ENCODE measurements at regions not wholly inside any gene's neighbourhood (a gene's known extent, or its start where the extent isn't known, plus 50 kb on each side); places are given as distances from the start of the nearest gene placed in this dataset.

DNA sequence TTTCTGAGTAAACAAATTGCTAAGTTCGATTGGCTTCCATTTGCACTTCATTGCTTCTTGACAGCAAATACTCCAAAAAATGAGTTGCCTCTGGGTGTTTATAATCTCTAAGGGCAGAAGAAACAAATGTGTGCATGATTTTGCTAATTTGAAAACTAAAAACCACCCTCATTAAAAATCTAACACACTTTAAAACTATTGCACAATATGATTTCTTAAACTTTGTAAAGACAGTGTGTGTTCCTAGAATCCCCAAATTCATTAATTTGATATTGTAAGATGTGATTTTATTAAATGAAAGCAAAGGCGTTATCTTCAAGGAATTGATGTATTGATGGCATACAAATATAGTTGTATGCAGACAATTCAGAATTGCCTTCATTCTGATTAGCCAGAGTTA lies 350.9 kb downstream of the OLFM3 start:
- no peaks in the 10 kb centered on the region for H3K9me3 ChIP-seq (ENCODE audit: control insufficient read depth in 2 of 2, low read length in 2 of 2)

DNA sequence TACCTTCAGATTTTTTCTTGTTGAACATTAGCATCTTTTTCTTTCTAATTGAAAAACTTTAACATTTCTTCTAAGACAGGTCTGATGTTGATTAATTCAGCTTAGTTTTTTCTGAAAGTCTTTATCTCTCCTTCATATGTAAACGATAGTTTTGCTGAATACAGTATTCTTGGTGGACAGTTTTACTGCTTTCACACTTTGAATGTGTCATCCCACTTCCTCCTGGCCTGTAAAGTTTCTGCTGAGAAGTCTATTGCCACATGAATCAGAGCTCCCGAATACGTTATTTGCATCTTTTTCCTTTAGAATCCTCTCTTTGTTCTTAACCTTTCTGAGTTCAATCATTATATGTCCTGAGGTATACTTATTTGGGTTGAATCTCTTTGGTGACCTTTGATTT lies 344.2 kb downstream of the OLFM3 start:
- no peak overlapping the region for H3K4me3 ChIP-seq (ENCODE audit: low read length in 2 of 2)
- H3K36me3 ChIP-seq (ENCODE audit: control insufficient read depth in 2 of 2, insufficient read depth in 2 of 2, low read length in 2 of 2), result no peaks in the 10 kb centered on the region
- no peak overlapping the region for H3K9ac ChIP-seq (ENCODE audit: low read depth in 1 of 2, low read length in 2 of 2)
- no peak overlapping the region for H3K27ac ChIP-seq (ENCODE audit: low read depth in 2 of 2, low read length in 2 of 2)
- H3K4me1 ChIP-seq (ENCODE audit: control insufficient read depth in 2 of 2, insufficient read depth in 2 of 2, low read length in 2 of 2), result no peaks in the 10 kb centered on the region
- no peaks in the 10 kb centered on the region for H3K27me3 ChIP-seq (ENCODE audit: control insufficient read depth in 2 of 2, insufficient read depth in 2 of 2, low read length in 2 of 2)
- no peaks in the 10 kb centered on the region for H3K9me3 ChIP-seq (ENCODE audit: control insufficient read depth in 2 of 2, low read length in 2 of 2)

More for the DNA sequence above, 350.9 kb downstream of the OLFM3 start:
- H3K4me1 ChIP-seq (ENCODE audit: control insufficient read depth in 2 of 2, insufficient read depth in 2 of 2, low read length in 2 of 2), result no peaks in the 10 kb centered on the region
- no peaks in the 10 kb centered on the region for H3K36me3 ChIP-seq (ENCODE audit: control insufficient read depth in 2 of 2, insufficient read depth in 2 of 2, low read length in 2 of 2)
- H3K27ac ChIP-seq (ENCODE audit: low read depth in 2 of 2, low read length in 2 of 2), result no peak overlapping the region
- H3K27me3 ChIP-seq (ENCODE audit: control insufficient read depth in 2 of 2, insufficient read depth in 2 of 2, low read length in 2 of 2), result no peaks in the 10 kb centered on the region
- H3K9ac ChIP-seq (ENCODE audit: low read depth in 1 of 2, low read length in 2 of 2), result no peak overlapping the region
- no peak overlapping the region for H3K4me3 ChIP-seq (ENCODE audit: low read length in 2 of 2)

DNA sequence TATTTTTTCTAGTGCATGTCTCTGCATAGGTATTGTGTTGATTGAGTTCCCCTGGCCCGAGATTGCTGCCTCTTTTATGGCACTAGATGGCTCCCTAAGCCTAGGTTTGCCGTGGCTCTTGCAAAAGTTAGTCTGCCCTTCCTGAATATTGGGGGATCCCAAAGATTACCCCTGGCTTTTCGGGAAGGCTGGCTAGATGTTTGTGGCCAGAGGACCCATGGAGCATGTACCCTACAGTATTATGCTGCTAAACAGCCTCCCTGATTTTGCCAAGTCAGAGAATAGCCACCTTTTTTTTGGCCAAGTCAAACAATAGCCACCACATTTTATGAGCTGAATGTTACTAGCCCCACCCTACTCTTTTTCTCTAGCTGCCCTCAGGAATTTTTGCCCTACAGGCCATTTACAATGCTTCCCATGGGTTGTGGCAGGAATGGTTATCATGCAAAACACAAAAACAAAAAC lies 343.2 kb downstream of the OLFM3 start:
- no peak overlapping the region for H3K9ac ChIP-seq (ENCODE audit: low read depth in 1 of 2, low read length in 2 of 2)
- H3K4me1 ChIP-seq (ENCODE audit: control insufficient read depth in 2 of 2, insufficient read depth in 2 of 2, low read length in 2 of 2), result no peaks in the 10 kb centered on the region

DNA sequence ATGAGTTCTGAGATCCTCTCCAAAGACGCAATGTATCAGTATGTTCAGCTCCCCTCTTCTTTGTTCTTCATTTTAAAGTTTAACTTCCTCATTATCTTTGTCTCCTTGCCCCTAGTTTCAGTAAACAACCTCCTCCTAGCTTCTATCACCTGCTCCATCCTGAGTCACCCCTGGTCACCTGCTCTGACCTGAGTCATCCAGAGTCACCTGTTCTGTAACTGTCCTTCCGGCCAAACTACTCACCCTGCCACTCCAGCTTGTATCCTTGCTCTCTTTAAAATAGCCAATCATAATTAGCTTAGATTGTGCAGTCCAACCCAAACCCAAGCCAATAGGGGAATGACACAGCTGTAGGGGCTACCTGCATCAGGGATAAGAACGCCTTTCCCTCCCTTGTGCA lies 332.0 kb downstream of the OLFM3 start:
- H3K9ac ChIP-seq (ENCODE audit: low read depth in 1 of 2, low read length in 2 of 2), result no peak overlapping the region
- no peaks in the 10 kb centered on the region for H3K27me3 ChIP-seq (ENCODE audit: control insufficient read depth in 2 of 2, insufficient read depth in 2 of 2, low read length in 2 of 2)
- no peaks in the 10 kb centered on the region for H3K4me1 ChIP-seq (ENCODE audit: control insufficient read depth in 2 of 2, insufficient read depth in 2 of 2, low read length in 2 of 2)
- no peaks in the 10 kb centered on the region for H3K36me3 ChIP-seq (ENCODE audit: control insufficient read depth in 2 of 2, insufficient read depth in 2 of 2, low read length in 2 of 2)
- no peak overlapping the region for H3K4me3 ChIP-seq (ENCODE audit: low read length in 2 of 2)
- H3K27ac ChIP-seq (ENCODE audit: low read depth in 2 of 2, low read length in 2 of 2), result no peak overlapping the region
- H3K9me3 ChIP-seq (ENCODE audit: control insufficient read depth in 2 of 2, low read length in 2 of 2), result no peaks in the 10 kb centered on the region

More for the DNA sequence above, 343.2 kb downstream of the OLFM3 start:
- no peaks in the 10 kb centered on the region for H3K9me3 ChIP-seq (ENCODE audit: control insufficient read depth in 2 of 2, low read length in 2 of 2)
- H3K27me3 ChIP-seq (ENCODE audit: control insufficient read depth in 2 of 2, insufficient read depth in 2 of 2, low read length in 2 of 2), result no peaks in the 10 kb centered on the region
- H3K4me3 ChIP-seq (ENCODE audit: low read length in 2 of 2), result no peak overlapping the region
- no peaks in the 10 kb centered on the region for H3K36me3 ChIP-seq (ENCODE audit: control insufficient read depth in 2 of 2, insufficient read depth in 2 of 2, low read length in 2 of 2)
- no peak overlapping the region for H3K27ac ChIP-seq (ENCODE audit: low read depth in 2 of 2, low read length in 2 of 2)

DNA sequence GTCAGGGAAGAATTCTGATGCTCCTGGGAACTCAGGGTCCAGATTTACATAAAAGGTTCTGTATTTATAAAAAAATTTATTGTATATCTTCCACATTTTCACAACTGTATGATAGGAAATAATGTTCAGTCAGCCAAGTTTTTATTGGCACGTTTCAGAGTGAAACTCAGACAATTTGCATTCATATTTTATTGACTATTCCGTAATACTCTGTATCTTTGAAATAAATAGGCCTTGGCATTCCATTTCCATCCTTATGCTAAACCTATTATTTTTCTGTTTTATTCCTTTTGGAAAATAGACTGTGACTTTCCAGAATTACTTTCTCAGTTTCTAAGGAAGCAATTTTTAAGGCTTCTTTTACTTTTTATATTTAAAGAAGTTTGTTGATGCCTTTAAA lies 329.0 kb downstream of the OLFM3 start:
- Histone ChIP-seq H3K36me3 (ENCODE audit: control insufficient read depth in 2 of 2, insufficient read depth in 2 of 2, low read length in 2 of 2) (no peaks in the 10 kb centered on the region), H3K9ac (ENCODE audit: low read depth in 1 of 2, low read length in 2 of 2) (no peak overlapping the region), H3K4me1 (ENCODE audit: control insufficient read depth in 2 of 2, insufficient read depth in 2 of 2, low read length in 2 of 2) (no peaks in the 10 kb centered on the region), H3K27me3 (ENCODE audit: control insufficient read depth in 2 of 2, insufficient read depth in 2 of 2, low read length in 2 of 2) (no peaks in the 10 kb centered on the region), H3K4me3 (ENCODE audit: low read length in 2 of 2) (no peak overlapping the region), H3K9me3 (ENCODE audit: control insufficient read depth in 2 of 2, low read length in 2 of 2) (no peaks in the 10 kb centered on the region), H3K27ac (ENCODE audit: low read depth in 2 of 2, low read length in 2 of 2) (no peak overlapping the region)

DNA sequence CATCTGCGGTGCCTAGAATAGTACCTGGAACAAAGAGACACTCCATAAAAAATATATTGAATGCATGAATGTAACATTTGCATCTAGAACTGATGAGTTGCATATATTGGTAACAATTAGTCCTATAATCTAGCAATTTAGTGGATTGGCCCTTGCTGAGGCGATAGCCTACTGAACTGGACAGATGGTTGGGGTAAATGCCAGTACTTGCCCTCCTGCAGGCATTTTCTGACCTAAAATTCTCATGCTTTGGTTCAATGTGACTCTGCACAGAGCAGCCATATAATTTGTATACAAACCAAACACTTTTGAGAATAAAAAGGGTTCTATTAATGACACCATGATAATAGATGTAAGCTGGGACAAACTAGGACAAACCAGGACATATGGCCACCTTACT lies 313.6 kb downstream of the OLFM3 start:
- Histone ChIP-seq H3K27me3 (ENCODE audit: control insufficient read depth in 2 of 2, insufficient read depth in 2 of 2, low read length in 2 of 2) (no peaks in the 10 kb centered on the region), H3K9ac (ENCODE audit: low read depth in 1 of 2, low read length in 2 of 2) (no peak overlapping the region), H3K36me3 (ENCODE audit: control insufficient read depth in 2 of 2, insufficient read depth in 2 of 2, low read length in 2 of 2) (no peaks in the 10 kb centered on the region), H3K27ac (ENCODE audit: low read depth in 2 of 2, low read length in 2 of 2) (no peak overlapping the region), H3K4me1 (ENCODE audit: control insufficient read depth in 2 of 2, insufficient read depth in 2 of 2, low read length in 2 of 2) (no peaks in the 10 kb centered on the region), H3K4me3 (ENCODE audit: low read length in 2 of 2) (no peak overlapping the region), H3K9me3 (ENCODE audit: control insufficient read depth in 2 of 2, low read length in 2 of 2) (no peaks in the 10 kb centered on the region)

DNA sequence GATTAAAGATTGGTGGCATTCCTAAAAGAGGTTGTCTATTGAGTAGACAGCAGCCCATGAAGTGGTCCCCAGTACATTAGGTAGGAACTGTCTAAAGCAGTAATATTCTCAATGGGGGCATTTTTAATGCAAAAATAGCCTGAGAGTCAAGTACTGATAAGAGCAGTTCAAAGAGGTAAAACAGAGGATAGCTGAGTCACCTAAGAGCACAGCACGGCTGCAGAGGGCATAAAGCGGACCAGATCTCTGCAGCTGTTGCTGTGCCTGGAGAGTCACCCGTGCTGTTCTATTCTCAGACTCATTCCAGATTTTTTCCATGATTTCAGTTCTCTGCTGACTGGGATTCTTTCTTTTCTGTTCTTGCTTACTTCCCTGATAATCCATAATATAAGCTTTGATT lies 313.2 kb downstream of the OLFM3 start:
- no peaks in the 10 kb centered on the region for H3K27me3 ChIP-seq (ENCODE audit: control insufficient read depth in 2 of 2, insufficient read depth in 2 of 2, low read length in 2 of 2)
- H3K36me3 ChIP-seq (ENCODE audit: control insufficient read depth in 2 of 2, insufficient read depth in 2 of 2, low read length in 2 of 2), result no peaks in the 10 kb centered on the region
- no peaks in the 10 kb centered on the region for H3K9me3 ChIP-seq (ENCODE audit: control insufficient read depth in 2 of 2, low read length in 2 of 2)
- H3K4me3 ChIP-seq (ENCODE audit: low read length in 2 of 2), result no peak overlapping the region
- H3K4me1 ChIP-seq (ENCODE audit: control insufficient read depth in 2 of 2, insufficient read depth in 2 of 2, low read length in 2 of 2), result no peaks in the 10 kb centered on the region
- H3K27ac ChIP-seq (ENCODE audit: low read depth in 2 of 2, low read length in 2 of 2), result no peak overlapping the region
- H3K9ac ChIP-seq (ENCODE audit: low read depth in 1 of 2, low read length in 2 of 2), result no peak overlapping the region

DNA sequence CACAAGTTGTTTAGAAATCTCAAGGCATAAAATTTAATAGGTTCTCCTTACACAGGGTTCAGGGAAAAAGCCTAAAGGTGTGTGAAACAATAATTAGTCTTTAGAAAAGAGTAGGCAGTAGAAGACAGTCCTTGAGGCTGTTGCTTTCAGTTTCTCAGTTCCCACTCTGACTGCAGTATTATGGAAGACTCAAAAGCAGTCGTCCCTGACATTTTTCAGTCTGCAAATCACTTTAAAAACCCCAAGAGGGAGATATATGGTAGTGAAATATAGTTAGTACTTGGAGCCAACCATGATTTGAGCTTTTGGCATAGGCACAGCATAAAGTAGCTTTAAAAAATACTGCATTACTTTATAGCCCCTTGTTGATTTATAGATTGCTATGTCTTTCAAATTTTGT lies 299.7 kb downstream of the OLFM3 start:
- no peaks in the 10 kb centered on the region for H3K36me3 ChIP-seq (ENCODE audit: control insufficient read depth in 2 of 2, insufficient read depth in 2 of 2, low read length in 2 of 2)
- H3K9me3 ChIP-seq (ENCODE audit: control insufficient read depth in 2 of 2, low read length in 2 of 2), result no peaks in the 10 kb centered on the region
- H3K27ac ChIP-seq (ENCODE audit: low read depth in 2 of 2, low read length in 2 of 2), result no peak overlapping the region
- H3K4me3 ChIP-seq (ENCODE audit: low read length in 2 of 2), result no peak overlapping the region
- H3K4me1 ChIP-seq (ENCODE audit: control insufficient read depth in 2 of 2, insufficient read depth in 2 of 2, low read length in 2 of 2), result no peaks in the 10 kb centered on the region
- H3K9ac ChIP-seq (ENCODE audit: low read depth in 1 of 2, low read length in 2 of 2), result no peak overlapping the region
- H3K27me3 ChIP-seq (ENCODE audit: control insufficient read depth in 2 of 2, insufficient read depth in 2 of 2, low read length in 2 of 2), result no peaks in the 10 kb centered on the region

DNA sequence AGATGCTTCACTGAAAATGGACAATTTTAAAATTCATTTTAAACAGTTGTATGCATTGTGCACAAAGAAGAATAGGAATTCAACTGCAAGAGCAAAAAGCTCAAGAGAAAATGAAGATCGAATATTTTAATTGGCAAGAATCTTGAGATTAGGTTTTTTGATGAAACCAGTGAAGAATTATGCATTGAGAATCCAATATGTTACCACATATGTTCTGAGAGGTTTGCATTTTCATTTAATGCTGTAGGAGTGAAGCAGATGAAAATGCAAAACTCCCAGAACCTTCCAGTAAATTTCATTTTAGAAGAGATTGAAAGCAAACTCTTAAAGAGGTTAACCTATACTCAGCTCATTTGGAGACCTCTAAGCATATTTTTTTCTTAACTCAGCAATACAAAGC lies 298.0 kb downstream of the OLFM3 start:
- Histone ChIP-seq H3K4me1 (ENCODE audit: control insufficient read depth in 2 of 2, insufficient read depth in 2 of 2, low read length in 2 of 2) (no peaks in the 10 kb centered on the region), H3K9me3 (ENCODE audit: control insufficient read depth in 2 of 2, low read length in 2 of 2) (no peaks in the 10 kb centered on the region), H3K27me3 (ENCODE audit: control insufficient read depth in 2 of 2, insufficient read depth in 2 of 2, low read length in 2 of 2) (no peaks in the 10 kb centered on the region), H3K27ac (ENCODE audit: low read depth in 2 of 2, low read length in 2 of 2) (no peak overlapping the region), H3K4me3 (ENCODE audit: low read length in 2 of 2) (no peak overlapping the region), H3K36me3 (ENCODE audit: control insufficient read depth in 2 of 2, insufficient read depth in 2 of 2, low read length in 2 of 2) (no peaks in the 10 kb centered on the region), H3K9ac (ENCODE audit: low read depth in 1 of 2, low read length in 2 of 2) (no peak overlapping the region)

DNA sequence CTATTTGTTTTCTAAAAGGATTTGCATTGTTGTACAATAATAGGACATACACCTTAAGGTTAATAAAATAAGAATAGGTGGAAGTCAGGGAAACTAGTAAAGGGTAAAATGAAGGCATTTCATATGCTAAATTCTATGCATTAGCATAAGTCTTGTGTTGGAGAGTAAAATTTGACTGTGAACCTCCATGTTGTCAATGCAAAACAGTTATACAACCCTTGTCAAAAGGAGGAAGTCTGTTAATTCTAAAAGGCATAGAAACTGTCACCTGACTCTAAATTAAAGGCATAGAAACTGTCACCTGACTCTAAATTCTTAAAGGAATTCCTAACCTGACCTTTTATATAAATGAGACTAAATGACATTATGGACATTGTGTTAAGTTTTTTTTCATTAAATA lies 291.8 kb downstream of the OLFM3 start:
- Histone ChIP-seq H3K27me3 (ENCODE audit: control insufficient read depth in 2 of 2, insufficient read depth in 2 of 2, low read length in 2 of 2) (no peaks in the 10 kb centered on the region), H3K36me3 (ENCODE audit: control insufficient read depth in 2 of 2, insufficient read depth in 2 of 2, low read length in 2 of 2) (no peaks in the 10 kb centered on the region), H3K9me3 (ENCODE audit: control insufficient read depth in 2 of 2, low read length in 2 of 2) (no peaks in the 10 kb centered on the region), H3K27ac (ENCODE audit: low read depth in 2 of 2, low read length in 2 of 2) (no peak overlapping the region), H3K9ac (ENCODE audit: low read depth in 1 of 2, low read length in 2 of 2) (no peak overlapping the region), H3K4me1 (ENCODE audit: control insufficient read depth in 2 of 2, insufficient read depth in 2 of 2, low read length in 2 of 2) (no peaks in the 10 kb centered on the region), H3K4me3 (ENCODE audit: low read length in 2 of 2) (no peak overlapping the region)

DNA sequence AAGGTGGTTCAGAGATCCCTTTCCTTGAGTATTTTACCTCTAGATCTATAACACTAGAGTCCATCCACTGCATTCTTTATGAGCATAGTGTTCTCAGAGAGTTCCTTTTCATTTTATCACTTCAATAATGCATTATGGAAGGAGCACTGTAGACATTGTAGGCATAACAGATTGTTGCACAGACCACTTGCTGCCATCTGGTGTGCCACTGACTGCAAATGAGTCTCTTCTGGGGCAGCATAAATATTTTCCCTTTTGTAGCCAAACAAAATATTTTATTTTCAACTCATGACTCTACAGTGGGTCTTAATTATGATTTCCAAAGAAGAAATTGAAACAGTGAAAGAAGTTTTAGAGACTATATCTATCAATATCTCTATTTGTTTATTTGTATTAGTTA lies 290.4 kb downstream of the OLFM3 start:
- Histone ChIP-seq H3K4me1 (ENCODE audit: control insufficient read depth in 2 of 2, insufficient read depth in 2 of 2, low read length in 2 of 2) (no peaks in the 10 kb centered on the region), H3K9me3 (ENCODE audit: control insufficient read depth in 2 of 2, low read length in 2 of 2) (no peaks in the 10 kb centered on the region), H3K27ac (ENCODE audit: low read depth in 2 of 2, low read length in 2 of 2) (no peak overlapping the region), H3K27me3 (ENCODE audit: control insufficient read depth in 2 of 2, insufficient read depth in 2 of 2, low read length in 2 of 2) (no peaks in the 10 kb centered on the region), H3K9ac (ENCODE audit: low read depth in 1 of 2, low read length in 2 of 2) (no peak overlapping the region), H3K36me3 (ENCODE audit: control insufficient read depth in 2 of 2, insufficient read depth in 2 of 2, low read length in 2 of 2) (no peaks in the 10 kb centered on the region), H3K4me3 (ENCODE audit: low read length in 2 of 2) (no peak overlapping the region)
